Posterior vena cava (tissue), 2 donors: ENCODE measurements at regions not wholly inside any gene's neighbourhood (a gene's known extent, or its start where the extent isn't known, plus 50 kb on each side); places are given as distances from the start of the nearest gene placed in this dataset.
"Not testable (repeated sequence)": the region's sequence is repeated elsewhere in the genome, so short reads cannot be mapped to it uniquely, and the experiment has no call there.

Experiments used
- DNase-seq: peaks from one replicate; pipeline ENCODE4 v3.0.0-alpha.2; 2020; ENCODE audit warnings: low spot score
- intact Hi-C, 2 donors: fragments of 100-400 bp; cut with DNase I; formaldehyde crosslinking; loops; one replicate each; pipeline versions ENCODE4 v1.14.1 to v1.14.2; 2022 to 2023
- donor health status: DM: yes; HTN: yes; CAD: no.
- donor health status: DM: yes; HTN: yes; CAD: no.

GRCh38 chr21:9015483-9016197 is 1505.7 kb upstream of the TPTE start:
- DNase-seq: peak; percentile 82
- intact Hi-C loops: not testable (repeated sequence)

DNA sequence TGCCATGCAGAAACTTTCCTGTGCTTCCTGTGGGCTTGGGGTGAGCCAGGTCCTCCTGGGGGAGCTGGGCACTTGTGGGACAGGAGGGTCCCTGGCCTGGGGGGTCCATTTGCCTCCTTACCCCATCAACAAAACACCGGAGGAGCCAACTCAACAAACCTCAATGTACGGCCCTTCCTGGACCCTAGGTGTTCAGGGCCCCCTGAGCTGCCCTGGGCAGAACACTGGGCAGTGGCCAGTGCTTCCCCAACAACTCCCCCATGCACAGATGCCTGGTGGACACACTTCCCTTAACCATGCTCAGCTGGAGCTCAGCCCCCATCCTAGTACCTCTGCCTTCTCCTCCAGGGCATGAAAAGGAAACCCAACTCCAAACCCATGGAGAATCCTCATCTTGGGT is 1504.2 kb upstream of the TPTE start:
- intact Hi-C loops: not testable (repeated sequence)
- peak; percentile 78 for DNase-seq

- DNase-seq, intact Hi-C loops: not testable (repeated sequence)
Measured at GRCh38 chr21:9018731-9019253, 1502.6 kb upstream of the TPTE start.

- not testable (repeated sequence) for DNase-seq
Measured at GRCh38 chr21:9024006-9024767, 1497.2 kb upstream of the TPTE start.

DNA sequence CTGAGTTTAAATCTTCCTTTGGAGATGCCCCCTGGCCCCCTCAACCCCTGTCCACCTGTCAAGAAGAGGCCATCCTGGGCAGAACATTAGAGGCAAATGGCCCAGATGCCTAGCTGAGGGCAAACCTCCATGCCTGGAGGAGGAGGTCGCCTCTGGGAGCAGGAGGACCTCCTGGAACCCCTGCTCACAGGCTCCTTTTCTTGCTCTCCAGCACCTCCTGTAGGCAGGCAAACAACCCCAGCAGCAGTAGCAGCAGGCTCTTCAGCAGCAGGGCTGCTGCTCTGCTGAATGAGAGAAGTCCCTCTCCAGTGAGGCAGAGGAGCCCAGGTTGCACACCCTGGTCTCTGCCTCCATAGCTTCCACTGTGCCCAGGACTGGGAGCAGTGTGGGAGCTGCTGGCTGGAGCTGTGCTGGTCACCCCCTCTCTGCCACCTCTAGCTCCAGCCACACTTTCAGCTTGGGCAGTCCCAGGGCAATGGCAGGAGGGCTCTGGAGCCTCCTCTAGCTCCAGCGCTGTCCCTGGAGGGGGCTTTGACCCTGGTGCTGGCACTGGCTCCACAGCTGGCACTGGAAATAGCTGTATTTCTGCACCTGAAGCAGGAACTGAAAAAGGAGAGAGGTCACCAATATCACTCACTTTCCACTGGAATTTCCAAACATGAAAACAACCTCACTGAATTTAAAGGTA is 1494.5 kb upstream of the TPTE start:
- intact Hi-C loops: not testable (repeated sequence)
- peak; percentile 59 for DNase-seq

More at GRCh38 chr21:9024006-9024767, 1497.2 kb upstream of the TPTE start:
- intact Hi-C loops: not testable (repeated sequence)

DNA sequence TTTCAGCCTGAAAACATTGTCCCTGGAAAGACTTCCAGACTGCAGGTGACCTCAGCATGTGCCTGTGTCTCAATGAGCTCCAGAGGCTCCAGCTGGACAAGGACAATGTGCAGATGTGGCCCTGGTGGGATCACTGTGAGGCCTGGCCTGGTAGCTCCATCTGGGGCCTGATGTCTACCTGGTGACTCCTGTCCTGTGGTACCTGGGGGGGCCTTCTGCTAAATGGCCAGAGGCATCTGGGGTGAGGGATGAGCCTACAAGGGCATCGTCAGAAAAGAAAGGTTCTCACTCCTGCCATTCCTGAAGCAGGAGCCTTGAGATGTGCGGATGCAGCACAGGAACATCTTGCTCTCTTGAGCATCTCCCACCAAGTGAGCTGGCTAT is 1494.0 kb upstream of the TPTE start:
- peak; percentile 78 for DNase-seq

GRCh38 chr21:9028624-9029431 is 1492.6 kb upstream of the TPTE start:
- DNase-seq: peak; percentile 82
- intact Hi-C loops: not testable (repeated sequence)

More for the DNA sequence above, 1494.0 kb upstream of the TPTE start:
- intact Hi-C loops: not testable (repeated sequence)

DNA sequence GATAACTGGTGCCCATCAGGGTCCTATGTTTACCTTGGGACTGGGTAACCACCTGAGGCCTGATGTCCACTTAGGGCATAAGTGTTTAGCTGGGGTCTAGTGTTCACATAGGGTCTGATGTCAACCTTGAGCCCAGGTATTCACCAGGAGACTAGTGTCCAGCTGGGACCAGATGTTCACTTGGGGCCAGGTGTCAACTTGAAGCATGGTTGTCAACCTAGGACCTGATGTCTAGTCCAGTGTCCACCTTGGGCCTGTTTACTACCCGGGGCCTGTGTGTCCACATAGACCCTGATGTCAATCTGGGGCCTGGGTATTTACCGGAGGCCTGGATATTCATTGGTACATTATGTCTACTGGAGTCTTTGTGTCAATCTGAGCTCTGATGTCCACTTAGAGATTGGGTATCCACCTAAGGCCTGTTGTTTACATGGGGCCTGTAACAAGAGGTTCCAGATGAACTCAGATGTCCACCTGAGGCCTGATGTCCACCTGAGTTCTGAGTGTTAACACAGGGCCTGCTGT is 1491.2 kb upstream of the TPTE start:
- DNase-seq, intact Hi-C loops: not testable (repeated sequence)

- intact Hi-C loops, DNase-seq: not testable (repeated sequence)
Measured at GRCh38 chr21:9031482-9032374, 1489.7 kb upstream of the TPTE start.

DNA sequence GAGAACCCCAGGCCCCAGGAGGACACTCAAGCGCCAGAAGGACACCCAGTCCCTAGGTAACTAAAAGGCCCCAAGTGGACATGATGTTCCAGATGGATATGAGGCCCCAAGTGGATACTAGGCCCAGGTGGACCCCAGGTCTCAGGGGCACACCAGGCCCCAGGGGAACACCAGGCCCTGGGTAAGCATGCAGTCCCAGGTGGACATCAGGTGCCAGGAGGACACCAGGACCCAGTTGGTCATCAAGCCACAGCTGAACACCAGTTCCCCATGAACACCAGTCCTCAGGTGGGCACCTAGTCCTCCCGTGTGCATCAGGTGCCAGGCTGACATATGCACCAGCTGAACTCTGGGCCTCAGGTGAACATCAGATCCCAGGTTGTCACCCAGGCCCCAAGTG is 1488.8 kb upstream of the TPTE start:
- DNase-seq, intact Hi-C loops: not testable (repeated sequence)

GRCh38 chr21:9033295-9033694 is 1488.1 kb upstream of the TPTE start:
- peak; percentile 65 for DNase-seq
- intact Hi-C loops: not testable (repeated sequence)

- peak; percentile 66 for DNase-seq
Measured at GRCh38 chr21:9034491-9035200, 1486.7 kb upstream of the TPTE start.

GRCh38 chr21:9035225-9035624 is 1486.2 kb upstream of the TPTE start:
- DNase-seq, intact Hi-C loops: not testable (repeated sequence)

More at GRCh38 chr21:9034491-9035200, 1486.7 kb upstream of the TPTE start:
- intact Hi-C loops: not testable (repeated sequence)

DNA sequence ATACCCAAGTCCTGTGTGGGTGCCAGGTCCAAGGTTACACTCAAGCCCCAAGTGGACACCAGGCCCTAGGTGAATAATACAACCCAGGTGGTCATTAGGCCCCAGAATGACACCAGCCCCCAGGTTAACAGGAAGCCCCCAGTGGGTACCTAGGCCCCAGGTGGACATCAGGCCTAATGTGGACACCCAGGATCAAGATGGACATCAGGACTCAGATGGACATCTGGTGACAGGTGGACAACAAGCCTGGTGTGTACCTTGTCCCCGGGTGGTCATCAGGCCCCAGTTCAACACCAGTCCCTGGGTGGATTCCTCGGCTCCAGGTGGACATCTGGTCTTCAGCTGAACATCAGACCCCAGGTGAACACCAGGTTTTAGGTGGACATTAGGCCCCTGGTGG is 1485.4 kb upstream of the TPTE start:
- peak; percentile 66 for DNase-seq
- intact Hi-C loops: not testable (repeated sequence)

DNA sequence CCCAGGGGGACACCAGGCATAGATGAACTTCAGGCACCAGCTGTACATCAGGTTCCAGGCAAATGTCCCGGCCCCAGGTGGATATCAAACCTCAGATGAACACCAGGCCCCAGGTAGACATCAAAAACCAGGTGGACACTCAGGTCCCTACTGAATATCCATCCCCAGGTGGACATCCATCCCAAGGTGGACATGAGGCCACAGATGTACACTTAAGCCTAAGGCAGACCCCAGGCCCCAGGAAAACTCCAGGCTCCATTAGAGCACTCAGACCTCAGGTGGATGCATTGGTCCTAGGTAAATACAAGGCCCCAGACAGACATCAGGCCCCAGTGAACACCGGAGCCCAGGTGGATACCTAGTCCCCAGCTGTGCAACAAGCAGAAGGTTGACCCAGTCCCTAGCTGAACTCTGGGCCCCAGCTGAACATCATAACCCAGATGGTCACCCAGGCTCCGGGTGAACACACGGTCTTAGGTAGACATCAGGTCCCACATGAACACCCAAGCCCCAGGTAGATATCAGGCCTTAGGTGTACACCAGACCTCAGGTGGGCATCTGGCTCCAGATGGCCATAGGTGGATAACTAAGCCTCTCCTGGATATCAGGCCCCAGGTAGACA is 1484.3 kb upstream of the TPTE start:
- DNase-seq, intact Hi-C loops: not testable (repeated sequence)
